HCT116 (cell line): ENCODE measurements at regions not wholly inside any gene's neighbourhood (a gene's known extent, or its start where the extent isn't known, plus 50 kb on each side); places are given as distances from the start of the nearest gene placed in this dataset.

Source experiments
- ATAC-seq: fragments of 200-7000 bp; cut with Tn5 transposase; 2 replicates; pipeline ENCODE4 v1.9.1; 2020; ENCODE audit warnings: mild to moderate bottlenecking, moderate library complexity
- BruUV-seq: library from RNA; stranded (reverse); fragments of 400-500 nt; replicated peaks from 2 replicates; lab custom pipeline; 2021; lab: Mats Ljungman, UMichigan
- CTCF ChIA-PET: fragments of 300-600 bp; sonication (Branson Sonifier 250); formaldehyde crosslinking; loops from one replicate; lab custom pipeline; 2021; ENCODE audit warnings: antibody characterized with exemption; lab: Charles Lee
- POLR2A ChIA-PET: fragments of 300-600, 350-600 bp; sonication (Branson Sonifier 250); formaldehyde crosslinking; loops from one replicate; lab custom pipeline; 2021; ENCODE audit warnings: antibody characterized with exemption; lab: Charles Lee
- RAD21 ChIA-PET, 2 experiments: fragments of 300-600 bp; sonication (Branson Sonifier 250); formaldehyde crosslinking; loops; one replicate each; lab custom pipeline; 2023; ENCODE audit warnings: low total read pairs in 2 of 2; ENCODE audit not compliant: uncharacterized antibody in 2 of 2, unreplicated experiment in 2 of 2, low non-redundant PET in 1 of 2; lab: Charles Lee
- DNase-seq: peaks from one replicate; pipeline ENCODE4 v3.0.0-alpha.2; 2010; ENCODE audit warnings: low read depth, low spot score
- H2AFZ ChIP-seq: fragments of 200-600 bp; shearing (Covaris generic), sonication (generic); 2 replicates; pipeline ENCODE4 v1.6.1; 2017; ENCODE audit warnings: low read depth, mixed run types, mixed read lengths, antibody characterized with exemption, low read length; ENCODE audit not compliant: poor library complexity, severe bottlenecking
- H3K27ac ChIP-seq: 2 replicates; pipeline ENCODE4 v1.5.1; 2012; ENCODE audit warnings: low read depth, low read length
- H3K27me3 ChIP-seq: fragments of 200-600 bp; sonication (generic); 2 replicates; pipeline ENCODE4 v1.6.1; 2016; ENCODE audit warnings: mixed run types, low read length, mixed read lengths; ENCODE audit not compliant: insufficient read depth
- H3K36me3 ChIP-seq, 2 experiments: fragments of 200-500 bp in 1 of 2; fragments of 200-600 bp in 1 of 2; sonication (Bioruptor generic) in 1 of 2; sonication (generic) in 1 of 2; 2 replicates each; pipeline versions ENCODE4 v1.5.1 to v1.6.1; 2014 to 2016; ENCODE audit warnings: low read length in 2 of 2, inconsistent platforms in 1 of 2, mixed read lengths in 1 of 2, mixed run types in 1 of 2; ENCODE audit not compliant: insufficient read depth in 2 of 2, control insufficient read depth in 1 of 2
- H3K4me1 ChIP-seq, 2 experiments: fragments of 200-600 bp in 1 of 2; sonication (generic) in 1 of 2; 2 replicates each; pipeline versions ENCODE4 v1.5.1 to v1.6.1; 2012 to 2017; ENCODE audit warnings: low read length in 2 of 2, inconsistent platforms in 1 of 2, mild to moderate bottlenecking in 1 of 2, mixed read lengths in 1 of 2, mixed run types in 1 of 2, moderate library complexity in 1 of 2; ENCODE audit not compliant: insufficient read depth in 2 of 2, control insufficient read depth in 1 of 2
- H3K4me2 ChIP-seq: fragments of 200-600 bp; sonication (generic); 2 replicates; pipeline ENCODE4 v1.6.1; 2017; ENCODE audit warnings: mixed run types, low read length, mixed read lengths
- H3K4me3 ChIP-seq, 2 experiments: fragments of 200-600 bp in 1 of 2; sonication (generic) in 1 of 2; replicated peaks in 1 of 2; 2 replicates each; pipeline ENCODE4 v1.5.1; 2011 to 2016; ENCODE audit warnings: low read length in 2 of 2, control low read depth in 1 of 2, low read depth in 1 of 2, mild to moderate bottlenecking in 1 of 2, mixed read lengths in 1 of 2, mixed run types in 1 of 2
- H3K79me2 ChIP-seq: fragments of 200-600 bp; sonication (generic); 2 replicates; pipeline ENCODE4 v1.6.1; 2017; ENCODE audit warnings: mild to moderate bottlenecking, mixed run types, low read length, moderate library complexity, mixed read lengths; ENCODE audit not compliant: insufficient read depth
- H3K9ac ChIP-seq: fragments of 200-600 bp; sonication (generic); 2 replicates; pipeline ENCODE4 v1.6.1; 2016; ENCODE audit warnings: low read length, mixed read lengths
- H3K9me2 ChIP-seq: fragments of 200-600 bp; sonication (generic), shearing (Covaris generic); 2 replicates; pipeline ENCODE4 v1.6.1; 2017; ENCODE audit warnings: mixed run types, mild to moderate bottlenecking, moderate library complexity; ENCODE audit not compliant: insufficient read depth
- H3K9me3 ChIP-seq, 2 experiments: fragments of 200-500 bp in 1 of 2; fragments of 200-600 bp in 1 of 2; sonication (Bioruptor generic) in 1 of 2; sonication (generic) in 1 of 2; 2 replicates each; pipeline ENCODE4 v1.6.1; 2014 to 2017; ENCODE audit warnings: low read length in 2 of 2, mixed read lengths in 2 of 2, inconsistent platforms in 1 of 2, low read depth in 1 of 2, mild to moderate bottlenecking in 1 of 2, mixed run types in 1 of 2, moderate library complexity in 1 of 2; ENCODE audit not compliant: control insufficient read depth in 1 of 2, insufficient read depth in 1 of 2
- H4K20me1 ChIP-seq: fragments of 200-600 bp; sonication (generic), shearing (Covaris generic); 2 replicates; pipeline ENCODE4 v1.6.1; 2017; ENCODE audit warnings: mixed run types, mild to moderate bottlenecking, moderate library complexity; ENCODE audit not compliant: insufficient read depth
- CEBPB ChIP-seq: IDR thresholded peaks from 2 replicates; pipeline ENCODE4 v1.6.1; 2012; ENCODE audit warnings: low read depth
- ELF1 ChIP-seq: IDR thresholded peaks from 2 replicates; pipeline ENCODE4 v1.6.1; 2012; ENCODE audit warnings: low read depth, borderline replicate concordance
- JUND ChIP-seq: IDR thresholded peaks from 2 replicates; pipeline ENCODE4 v1.6.1; 2012
- POLR2AphosphoS5 ChIP-seq: IDR thresholded peaks from 2 replicates; pipeline ENCODE4 v1.6.1; 2011; ENCODE audit warnings: mild to moderate bottlenecking, low read depth, low read length, moderate library complexity
- SIN3A ChIP-seq: IDR thresholded peaks from 2 replicates; pipeline ENCODE4 v1.6.1; 2012; ENCODE audit warnings: low read depth
- SP1 ChIP-seq: IDR thresholded peaks from 2 replicates; pipeline ENCODE4 v1.6.1; 2012; ENCODE audit warnings: low read depth
- TCF7L2 ChIP-seq: IDR thresholded peaks from 2 replicates; pipeline ENCODE4 v1.7.0; 2011; ENCODE audit warnings: borderline replicate concordance, inconsistent platforms; ENCODE audit not compliant: insufficient read depth, insufficient read length; ENCODE audit errors: extremely low read depth
- YY1 ChIP-seq: IDR thresholded peaks from 2 replicates; pipeline ENCODE4 v1.6.1; 2011; ENCODE audit warnings: low read length, low read depth, moderate library complexity, mild to moderate bottlenecking; ENCODE audit not compliant: insufficient replicate concordance; ENCODE audit errors: extremely low read depth
- ZFX ChIP-seq: fragments of 450-650 bp; IDR thresholded peaks from 2 replicates; pipeline ENCODE4 v1.6.1; 2017
- intact Hi-C: fragments of 100-400 bp; cut with micrococcal nuclease; formaldehyde crosslinking; loops from 2 replicates; pipeline ENCODE4 v1.10.0; 2022
- TF ChIP-seq, protein P1 (sequence below): IDR thresholded peaks from 2 replicates; pipeline ENCODE4 v1.6.1; 2012

DNA sequence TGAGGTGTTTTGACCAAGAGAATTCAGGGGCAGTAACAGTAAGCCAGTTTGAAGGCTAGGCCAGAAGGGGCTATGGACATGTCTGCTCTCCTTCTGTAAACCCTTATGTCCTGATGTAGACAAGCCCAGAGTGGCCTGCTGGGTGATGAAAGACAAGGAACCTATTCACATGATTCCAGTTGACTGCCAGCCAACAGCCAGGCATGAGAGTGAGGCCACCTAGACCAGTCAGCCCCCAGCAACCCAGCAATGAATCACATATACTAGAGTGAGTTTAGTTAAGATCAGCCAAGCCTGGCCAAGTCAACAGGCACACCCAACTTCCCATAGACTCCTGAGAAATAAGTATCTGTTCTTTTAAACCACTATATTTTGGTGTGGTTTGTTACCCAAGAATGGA is 1889.7 kb upstream of the CELF4 start:
- no peak overlapping the region for H2AFZ ChIP-seq
- ATAC-seq, result no peak
- no peaks in the 10 kb centered on the region for H4K20me1 ChIP-seq
- peaks cover 0 to 4% of the 10 kb centered on the region in 2 experiments; a peak in 1 of 4 replicates for H3K4me1 ChIP-seq
- H3K9me3 ChIP-seq, result no peaks in the 10 kb centered on the region; a peak in 1 of 4 replicates
- no TSS peak for BruUV-seq
- no peak for TF ChIP-seq CEBPB
- no peak for TF ChIP-seq POLR2AphosphoS5
- TF ChIP-seq, protein P1, sequence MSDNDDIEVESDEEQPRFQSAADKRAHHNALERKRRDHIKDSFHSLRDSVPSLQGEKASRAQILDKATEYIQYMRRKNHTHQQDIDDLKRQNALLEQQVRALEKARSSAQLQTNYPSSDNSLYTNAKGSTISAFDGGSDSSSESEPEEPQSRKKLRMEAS, result no peak
- TF ChIP-seq JUND, result no peak
- no peak for TF ChIP-seq ZFX
- TF ChIP-seq TCF7L2, result no peak
- no peak for TF ChIP-seq SIN3A
- no peak for TF ChIP-seq YY1
- H3K79me2 ChIP-seq, result no peaks in the 10 kb centered on the region
- CTCF ChIA-PET, result no interaction called here
- no peak overlapping the region for H3K4me2 ChIP-seq
- H3K9ac ChIP-seq, result no peak overlapping the region
- no peaks in the 10 kb centered on the region for H3K36me3 ChIP-seq
- intact Hi-C loops, result no loop called here
- RAD21 ChIA-PET, result no interaction called here
- no peaks in the 10 kb centered on the region for H3K27me3 ChIP-seq
- H3K27ac ChIP-seq, result no peak overlapping the region
- H3K9me2 ChIP-seq, result no peaks in the 10 kb centered on the region
- no peak overlapping the region for H3K4me3 ChIP-seq
- POLR2A ChIA-PET, result no interaction called here
- DNase-seq, result no peak

DNA sequence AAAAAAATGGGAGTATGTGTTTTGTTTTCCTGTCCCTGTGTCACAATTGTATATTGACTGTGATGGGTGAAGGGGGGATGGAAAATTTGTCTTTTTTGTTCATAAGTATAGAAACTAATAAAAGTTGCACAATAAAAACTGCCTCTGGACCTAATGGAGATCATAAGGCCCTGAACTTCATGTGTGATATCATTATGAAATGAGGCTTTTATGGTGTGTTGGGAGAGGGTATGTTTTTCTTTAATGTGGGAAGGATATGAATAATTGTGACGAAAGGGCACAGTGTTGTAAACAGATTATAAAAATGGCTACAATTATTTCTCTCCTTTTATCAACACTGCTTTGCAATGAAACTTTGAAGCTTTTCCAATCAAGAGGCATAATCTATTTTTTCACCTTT is 1889.3 kb upstream of the CELF4 start:
- ATAC-seq, result no peak

More for the DNA sequence above, 1889.3 kb upstream of the CELF4 start:
- TF ChIP-seq ELF1 (no peak), SP1 (no peak)
- TF ChIP-seq, all 23 proteins: peak for 0
- peaks cover 0 to 4% of the 10 kb centered on the region in 2 experiments; a peak in 1 of 4 replicates for H3K4me1 ChIP-seq
- H2AFZ ChIP-seq, result no peak overlapping the region
- ChIA-PET POLR2A (no interaction called here), RAD21 (no interaction called here), CTCF (no interaction called here)
- H3K4me2 ChIP-seq, result no peak overlapping the region
- no peak for DNase-seq
- no TSS peak for BruUV-seq
- H3K36me3 ChIP-seq, result no peaks in the 10 kb centered on the region
- no peaks in the 10 kb centered on the region for H3K9me2 ChIP-seq
- H3K79me2 ChIP-seq, result no peaks in the 10 kb centered on the region
- H3K9ac ChIP-seq, result no peak overlapping the region
- no peak overlapping the region for H3K27ac ChIP-seq
- no peaks in the 10 kb centered on the region; a peak in 1 of 4 replicates for H3K9me3 ChIP-seq
- no peaks in the 10 kb centered on the region for H3K27me3 ChIP-seq
- no peaks in the 10 kb centered on the region; the same call in 1 of the 2 replicates for H4K20me1 ChIP-seq
- no peak overlapping the region for H3K4me3 ChIP-seq
- intact Hi-C loops, result no loop called here
